ENCODE measurements at regions not wholly inside any gene's neighbourhood (a gene's known extent, or its start where the extent isn't known, plus 50 kb on each side); places are given as distances from the start of the nearest gene placed in this dataset.

DNA sequence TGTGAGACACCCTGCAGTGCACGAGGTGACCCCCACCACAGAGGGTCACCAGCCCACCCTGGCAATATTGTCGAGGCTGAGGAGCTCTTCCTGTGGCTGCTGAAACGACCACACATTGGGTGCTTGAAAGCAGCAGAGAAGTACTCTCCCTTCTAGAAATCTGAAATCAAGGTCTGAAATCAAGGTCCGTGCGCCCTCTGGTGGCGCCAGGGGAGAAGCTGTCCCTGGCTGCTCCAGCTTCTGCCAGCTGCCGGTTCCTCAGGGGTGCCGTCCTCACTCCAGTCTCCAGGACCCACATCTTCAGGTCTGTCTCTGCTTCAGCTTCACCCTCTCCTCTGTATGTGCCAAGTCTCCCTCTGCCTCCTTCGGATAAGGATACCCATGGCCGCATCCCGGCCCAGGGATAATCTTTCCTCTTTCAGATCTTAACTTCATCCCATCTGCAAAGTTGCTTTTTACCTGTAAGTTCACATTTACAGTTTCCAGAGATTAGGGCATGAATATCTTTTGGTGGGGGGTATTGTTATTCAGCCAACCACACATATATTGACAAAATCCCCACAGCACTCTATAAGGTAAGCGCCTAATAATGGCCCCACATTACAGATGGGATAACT lies 108.3 kb upstream of the PHACTR3 start:
- DNase-seq (ENCODE audit: low read depth): peak; percentile 65

GRCh38 chr20:59498291-59498690 lies 106.0 kb upstream of the PHACTR3 start:
- no peak for DNase-seq (ENCODE audit: low read depth)

DNA sequence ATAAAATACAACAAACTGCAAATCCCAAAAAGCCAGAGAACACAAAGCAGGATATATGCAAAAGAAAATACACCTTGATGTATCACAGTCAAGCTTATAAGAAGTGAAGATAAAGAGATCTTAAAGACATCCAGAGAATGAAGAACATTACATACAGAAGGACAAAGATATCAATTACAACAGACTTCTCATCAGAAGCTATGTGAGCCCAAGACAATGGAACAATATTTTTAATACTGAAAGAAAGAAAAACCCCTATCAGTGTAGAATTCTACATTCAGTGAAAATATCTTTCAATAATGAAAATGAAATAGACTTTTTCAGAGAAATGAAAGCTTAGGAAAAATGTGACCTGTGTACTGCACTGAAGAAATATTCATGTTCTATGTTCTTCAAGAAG lies 104.5 kb upstream of the PHACTR3 start:
- DNase-seq (ENCODE audit: low read depth): no peak

DNA sequence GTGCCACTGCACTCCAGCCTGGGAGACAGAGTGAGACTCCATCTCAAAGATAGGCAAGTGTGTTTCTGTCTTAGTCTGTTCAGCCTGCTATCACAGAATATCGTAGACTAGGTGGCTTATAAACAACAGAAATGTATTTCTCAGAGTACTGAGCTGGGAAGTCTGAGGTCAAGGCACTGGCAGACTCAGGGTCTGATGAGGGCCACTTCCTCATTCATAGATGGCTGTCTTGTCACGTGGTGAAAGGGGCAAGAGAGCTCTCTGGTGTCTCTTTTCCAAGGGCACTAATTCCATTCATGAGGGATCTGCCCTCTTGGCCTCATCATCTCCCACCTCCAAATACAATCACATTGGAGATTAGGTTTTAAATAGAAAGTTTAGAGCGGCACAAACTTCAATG lies 95.6 kb upstream of the PHACTR3 start:
- no peak for DNase-seq (ENCODE audit: low read depth)

DNA sequence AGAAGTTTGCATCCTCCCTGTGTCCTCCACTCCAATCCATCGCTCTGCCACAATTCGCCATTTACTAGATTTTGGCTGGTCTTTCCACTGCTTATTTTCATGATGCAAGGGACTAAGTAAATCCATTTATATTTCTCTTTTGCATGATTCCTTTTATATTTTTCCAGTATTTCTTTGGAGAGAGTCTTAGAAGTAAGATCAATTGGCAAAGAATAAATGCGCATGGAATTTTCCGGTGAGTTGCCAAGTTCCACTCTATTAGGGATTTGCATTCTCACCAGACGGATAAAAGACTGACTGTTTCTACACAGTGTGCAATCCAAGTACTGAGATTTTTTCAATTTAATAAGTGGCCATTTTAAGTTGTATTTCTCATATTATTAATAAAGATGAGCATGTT lies 91.7 kb upstream of the PHACTR3 start:
- no peak for DNase-seq (ENCODE audit: low read depth)

DNA sequence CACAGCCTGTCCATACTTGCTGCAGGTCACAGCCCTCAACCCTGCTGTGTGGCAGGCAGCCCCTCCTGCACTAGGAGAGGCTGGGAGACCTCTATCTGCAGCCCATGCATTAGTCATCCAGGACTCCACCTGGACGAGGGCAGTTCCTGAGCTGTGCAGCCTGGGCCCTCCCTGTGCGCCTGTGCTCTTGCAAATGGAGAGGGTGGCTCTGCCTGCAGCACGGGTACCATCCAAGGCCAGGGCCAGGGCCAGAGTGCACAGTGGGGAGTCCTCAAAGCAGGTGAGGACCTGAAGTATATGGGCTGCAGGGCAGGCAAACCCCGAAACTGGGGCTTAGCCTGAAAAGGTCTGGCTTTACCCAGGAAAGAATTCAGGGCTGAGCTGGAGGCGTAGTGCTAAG lies 89.8 kb upstream of the PHACTR3 start:
- no peak for DNase-seq (ENCODE audit: low read depth)

DNA sequence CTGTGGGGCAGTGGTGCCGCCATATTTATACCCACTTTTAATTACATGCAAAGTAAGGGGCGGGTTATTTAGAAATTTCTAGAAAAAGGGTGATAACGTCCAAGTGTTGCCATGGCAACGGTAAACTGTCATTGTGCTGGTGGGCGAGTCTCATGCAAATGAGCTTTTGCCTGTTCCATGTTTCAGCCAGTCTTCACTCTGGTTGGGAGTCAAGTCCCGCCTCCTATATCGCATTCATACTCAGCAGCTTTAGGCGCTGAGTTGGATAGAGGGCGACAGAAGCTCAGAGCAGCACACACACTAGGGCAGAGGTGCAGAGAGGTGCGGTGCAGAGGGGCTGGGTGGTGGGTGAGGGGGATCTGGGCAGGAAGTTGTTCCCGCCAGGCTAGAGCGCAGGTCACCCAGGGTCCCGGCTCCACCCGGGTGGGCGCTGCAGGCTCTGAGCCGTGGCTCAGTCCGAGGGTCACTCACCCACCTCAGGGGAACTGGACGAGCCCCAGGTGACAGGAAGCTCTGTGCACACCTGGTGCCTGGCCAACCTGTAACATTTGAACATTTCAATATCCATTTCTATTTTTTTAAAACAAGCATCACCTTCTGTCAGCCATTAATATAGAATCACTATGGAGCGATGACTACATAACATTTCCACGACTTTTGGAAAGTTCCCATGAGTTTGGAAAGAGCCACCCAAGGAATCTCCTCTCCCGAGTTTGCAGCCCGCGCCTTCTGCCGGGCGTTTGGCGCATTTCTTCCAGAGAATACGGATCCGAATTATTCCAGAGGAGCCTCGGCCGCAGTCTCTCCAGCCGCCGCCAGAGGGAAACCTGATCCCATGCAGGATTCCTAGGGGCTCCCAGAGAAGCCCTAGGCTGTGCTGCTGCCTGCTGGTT lies 89.1 kb upstream of the PHACTR3 start:
- DNase-seq (ENCODE audit: low read depth): no peak

DNA sequence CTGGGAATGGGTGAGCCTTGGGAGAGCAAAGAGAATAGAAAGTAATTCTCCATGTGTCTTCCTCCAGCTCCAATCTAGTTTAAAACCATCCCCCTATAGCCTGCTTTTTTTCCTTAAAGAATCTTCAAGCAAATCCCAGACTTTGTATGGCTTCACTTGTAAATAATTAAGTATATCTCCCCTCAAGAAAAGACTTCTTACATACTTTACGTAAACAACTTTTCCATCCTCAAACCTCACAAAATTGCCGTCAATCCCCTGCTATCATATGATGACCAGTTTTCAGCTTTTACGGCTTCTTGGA lies 88.5 kb upstream of the PHACTR3 start:
- no peak for DNase-seq (ENCODE audit: low read depth)

DNA sequence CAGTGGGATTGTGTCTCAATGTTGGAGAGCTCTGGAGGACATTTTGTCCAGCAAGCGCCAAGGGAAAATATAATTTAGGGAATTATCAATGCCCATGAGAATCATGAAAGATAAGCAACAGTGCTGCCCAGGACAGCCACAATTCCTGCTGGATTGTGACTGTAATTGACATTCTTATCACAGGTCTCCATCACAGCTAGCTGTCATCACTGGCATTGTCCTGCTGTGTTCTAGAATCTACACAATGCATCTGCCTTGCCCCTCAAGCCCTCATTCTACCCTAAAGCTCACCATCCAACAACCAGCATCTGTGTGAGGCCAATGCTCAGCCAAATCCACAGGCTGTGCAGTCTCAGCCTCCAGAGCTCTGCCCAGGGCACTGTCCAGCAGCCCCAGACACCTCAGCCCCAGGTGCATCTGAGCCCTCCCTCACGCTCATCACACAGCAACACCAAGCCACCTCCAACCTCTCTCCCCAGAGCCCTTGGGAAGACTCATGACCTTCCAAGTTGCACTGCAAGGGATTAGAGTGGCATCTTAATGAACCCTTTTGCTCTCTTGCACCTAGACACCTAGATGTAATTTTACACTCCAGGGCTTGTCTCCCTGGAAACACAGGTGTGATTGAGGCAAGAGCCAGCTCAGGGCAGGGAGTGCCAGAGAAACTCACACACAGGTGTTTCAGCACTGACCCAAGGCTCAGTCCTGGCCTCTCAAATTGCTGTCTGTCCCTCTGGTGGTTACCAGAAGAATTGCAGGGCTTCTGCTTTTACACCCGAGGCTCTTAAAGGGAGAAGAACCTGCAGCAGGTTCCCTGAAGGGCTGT lies 85.2 kb upstream of the PHACTR3 start:
- no peak for DNase-seq (ENCODE audit: low read depth)

DNA sequence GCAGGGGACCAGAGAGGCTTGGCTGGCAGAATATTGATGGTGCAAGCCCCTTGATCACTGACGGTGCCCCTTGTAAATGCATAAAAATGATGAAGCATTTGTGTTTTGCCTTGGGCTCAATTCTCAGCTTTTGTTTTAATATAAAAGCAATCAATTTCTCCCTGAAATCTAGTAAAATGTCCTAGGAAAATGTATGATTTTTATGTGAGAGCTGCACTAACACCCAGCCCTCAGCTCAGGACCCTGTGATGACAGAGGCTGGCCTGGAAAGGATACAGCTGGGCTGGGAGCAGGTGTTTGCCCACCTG lies 84.7 kb upstream of the PHACTR3 start:
- DNase-seq (ENCODE audit: low read depth): no peak

GRCh38 chr20:59520814-59521213 lies 83.5 kb upstream of the PHACTR3 start:
- no peak for DNase-seq (ENCODE audit: low read depth)

DNA sequence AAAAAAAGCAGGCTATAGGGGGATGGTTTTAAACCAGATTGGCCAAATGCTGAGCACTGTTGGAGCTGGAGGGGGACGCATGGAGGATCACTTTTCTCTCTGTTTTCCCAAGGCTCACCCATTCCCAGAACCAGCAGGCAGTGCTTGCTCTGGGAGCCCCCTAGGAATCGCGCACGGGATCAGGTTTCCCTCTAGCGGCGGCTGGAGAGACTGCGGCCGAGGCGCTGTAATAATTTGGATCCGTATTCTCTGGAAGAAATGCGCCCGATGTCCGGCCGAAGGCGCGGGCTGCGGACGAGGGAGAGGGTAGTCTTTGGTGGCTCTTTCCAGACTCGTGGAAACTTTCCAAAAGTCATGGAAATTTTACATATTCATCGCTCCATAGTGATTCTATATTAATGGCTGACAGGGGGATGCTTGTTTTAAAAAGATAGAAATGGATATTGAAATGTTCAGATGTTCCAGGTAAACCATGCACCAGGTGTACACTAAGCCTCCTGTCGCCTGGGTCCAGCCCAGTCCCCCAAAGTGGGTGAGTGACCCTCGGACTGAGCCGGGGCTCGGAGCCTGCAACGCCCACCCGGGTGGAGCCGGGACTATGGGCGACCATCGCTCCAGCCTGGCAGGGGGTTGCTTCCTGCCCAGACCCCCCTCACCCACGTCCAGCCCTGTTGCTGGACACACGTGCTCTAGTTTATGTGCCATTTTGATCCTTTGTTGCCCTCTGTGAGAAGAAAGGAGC lies 78.7 kb upstream of the PHACTR3 start:
- no peak for DNase-seq (ENCODE audit: low read depth)

GRCh38 chr20:59526242-59527225 lies 77.8 kb upstream of the PHACTR3 start:
- DNase-seq (ENCODE audit: low read depth): no peak

- DNase-seq (ENCODE audit: low read depth): no peak
Observed at GRCh38 chr20:59530782-59531181, 73.6 kb upstream of the PHACTR3 start.

- no peak for DNase-seq (ENCODE audit: low read depth)
Observed at GRCh38 chr20:59537991-59538390, 66.3 kb upstream of the PHACTR3 start.

DNA sequence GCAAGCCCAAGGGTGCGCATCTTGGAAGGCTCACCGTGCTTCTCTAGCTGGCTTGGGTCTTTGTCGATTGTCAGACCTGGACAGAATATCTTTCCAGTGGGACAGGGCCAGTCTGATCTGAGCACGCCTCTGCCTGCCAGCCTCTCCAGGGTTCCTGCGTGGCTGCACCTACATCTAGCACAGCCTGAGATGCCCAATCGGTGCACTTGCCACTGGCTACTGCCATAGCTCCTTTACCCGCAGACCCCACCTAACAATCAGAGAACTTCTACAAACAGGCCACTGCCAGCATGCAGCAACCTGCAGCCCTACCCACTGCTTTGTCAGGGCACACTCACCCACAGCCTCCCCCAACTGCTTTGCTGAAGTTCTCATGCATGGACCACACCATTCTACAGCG lies 56.7 kb upstream of the PHACTR3 start:
- no peak for DNase-seq (ENCODE audit: low read depth)

Data from activated T-cell treated with anti-CD3 and anti-CD28 coated beads for 1 hour (primary cell).